ENCODE measurements at regions not wholly inside any gene's neighbourhood (a gene's known extent, or its start where the extent isn't known, plus 50 kb on each side); places are given as distances from the start of the nearest gene placed in this dataset.

- no peak for TF ChIP-seq CTCF (IDR thresholded peaks at IDR 0.05)
- TF ChIP-seq, protein P1, sequence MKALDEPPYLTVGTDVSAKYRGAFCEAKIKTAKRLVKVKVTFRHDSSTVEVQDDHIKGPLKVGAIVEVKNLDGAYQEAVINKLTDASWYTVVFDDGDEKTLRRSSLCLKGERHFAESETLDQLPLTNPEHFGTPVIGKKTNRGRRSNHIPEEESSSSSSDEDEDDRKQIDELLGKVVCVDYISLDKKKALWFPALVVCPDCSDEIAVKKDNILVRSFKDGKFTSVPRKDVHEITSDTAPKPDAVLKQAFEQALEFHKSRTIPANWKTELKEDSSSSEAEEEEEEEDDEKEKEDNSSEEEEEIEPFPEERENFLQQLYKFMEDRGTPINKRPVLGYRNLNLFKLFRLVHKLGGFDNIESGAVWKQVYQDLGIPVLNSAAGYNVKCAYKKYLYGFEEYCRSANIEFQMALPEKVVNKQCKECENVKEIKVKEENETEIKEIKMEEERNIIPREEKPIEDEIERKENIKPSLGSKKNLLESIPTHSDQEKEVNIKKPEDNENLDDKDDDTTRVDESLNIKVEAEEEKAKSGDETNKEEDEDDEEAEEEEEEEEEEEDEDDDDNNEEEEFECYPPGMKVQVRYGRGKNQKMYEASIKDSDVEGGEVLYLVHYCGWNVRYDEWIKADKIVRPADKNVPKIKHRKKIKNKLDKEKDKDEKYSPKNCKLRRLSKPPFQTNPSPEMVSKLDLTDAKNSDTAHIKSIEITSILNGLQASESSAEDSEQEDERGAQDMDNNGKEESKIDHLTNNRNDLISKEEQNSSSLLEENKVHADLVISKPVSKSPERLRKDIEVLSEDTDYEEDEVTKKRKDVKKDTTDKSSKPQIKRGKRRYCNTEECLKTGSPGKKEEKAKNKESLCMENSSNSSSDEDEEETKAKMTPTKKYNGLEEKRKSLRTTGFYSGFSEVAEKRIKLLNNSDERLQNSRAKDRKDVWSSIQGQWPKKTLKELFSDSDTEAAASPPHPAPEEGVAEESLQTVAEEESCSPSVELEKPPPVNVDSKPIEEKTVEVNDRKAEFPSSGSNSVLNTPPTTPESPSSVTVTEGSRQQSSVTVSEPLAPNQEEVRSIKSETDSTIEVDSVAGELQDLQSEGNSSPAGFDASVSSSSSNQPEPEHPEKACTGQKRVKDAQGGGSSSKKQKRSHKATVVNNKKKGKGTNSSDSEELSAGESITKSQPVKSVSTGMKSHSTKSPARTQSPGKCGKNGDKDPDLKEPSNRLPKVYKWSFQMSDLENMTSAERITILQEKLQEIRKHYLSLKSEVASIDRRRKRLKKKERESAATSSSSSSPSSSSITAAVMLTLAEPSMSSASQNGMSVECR (CRISPR knock-in tag; IDR thresholded peaks at IDR 0.05; ENCODE audit: borderline replicate concordance) = no peak
- TF ChIP-seq, protein P2, sequence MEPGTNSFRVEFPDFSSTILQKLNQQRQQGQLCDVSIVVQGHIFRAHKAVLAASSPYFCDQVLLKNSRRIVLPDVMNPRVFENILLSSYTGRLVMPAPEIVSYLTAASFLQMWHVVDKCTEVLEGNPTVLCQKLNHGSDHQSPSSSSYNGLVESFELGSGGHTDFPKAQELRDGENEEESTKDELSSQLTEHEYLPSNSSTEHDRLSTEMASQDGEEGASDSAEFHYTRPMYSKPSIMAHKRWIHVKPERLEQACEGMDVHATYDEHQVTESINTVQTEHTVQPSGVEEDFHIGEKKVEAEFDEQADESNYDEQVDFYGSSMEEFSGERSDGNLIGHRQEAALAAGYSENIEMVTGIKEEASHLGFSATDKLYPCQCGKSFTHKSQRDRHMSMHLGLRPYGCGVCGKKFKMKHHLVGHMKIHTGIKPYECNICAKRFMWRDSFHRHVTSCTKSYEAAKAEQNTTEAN (CRISPR knock-in tag; IDR thresholded peaks at IDR 0.05) = no peak
- TF ChIP-seq PRRX2 (CRISPR knock-in tag; IDR thresholded peaks at IDR 0.05) = no peak
Measured at GRCh38 chrX:140599851-140600250, 95.0 kb upstream of the SOX3 start.
